A549 (cell line): ENCODE measurements at regions not wholly inside any gene's neighbourhood (a gene's known extent, or its start where the extent isn't known, plus 50 kb on each side); places are given as distances from the start of the nearest gene placed in this dataset.

Experiments used
- CEBPB ChIP-seq, 2 experiments: fragments of >200 bp in 1 of 2; sonication (Bioruptor Twin) in 1 of 2; formaldehyde crosslinking in 1 of 2; IDR thresholded peaks; 2 replicates each; pipeline ENCODE4 v1.6.1; 2012 to 2016
- EP300 ChIP-seq, 2 experiments: fragments of >200 bp; sonication (Bioruptor Twin); formaldehyde crosslinking; IDR thresholded peaks; 2 replicates in 1 of 2; 3 replicates in 1 of 2; pipeline ENCODE4 v1.6.1; 2016 to 2017
- ESRRA ChIP-seq: fragments of 150-350 bp; IDR thresholded peaks from 2 replicates; pipeline ENCODE4 v1.6.1; 2014; ENCODE audit warnings: mild to moderate bottlenecking, low read length, borderline replicate concordance
- HOXB13 ChIP-seq: fragments of 250-450 bp; sonication (Bioruptor Pico); IDR thresholded peaks from 2 replicates; pipeline ENCODE4 v1.5.0; 2020; ENCODE audit warnings: low read depth, mild to moderate bottlenecking, moderate library complexity
- MAZ ChIP-seq: fragments of 150-350 bp; IDR thresholded peaks from 2 replicates; pipeline ENCODE4 v1.6.1; 2014; ENCODE audit warnings: antibody characterized with exemption, low read depth, low read length, borderline replicate concordance
- POLR2A ChIP-seq: IDR thresholded peaks from 2 replicates; pipeline ENCODE4 v1.6.1; 2012; ENCODE audit warnings: mild to moderate bottlenecking, low read length
- RFX5 ChIP-seq: fragments of 450-650 bp; IDR thresholded peaks from 2 replicates; pipeline ENCODE4 v1.7.1; 2014; ENCODE audit warnings: antibody characterized with exemption, mild to moderate bottlenecking, moderate library complexity
- SREBF2 ChIP-seq: fragments of 450-650 bp; IDR thresholded peaks from 2 replicates; pipeline ENCODE4 v1.6.1; 2014; ENCODE audit warnings: mild to moderate bottlenecking, moderate library complexity
- ZSCAN20 ChIP-seq: fragments of 250-450 bp; sonication (Bioruptor Pico); IDR thresholded peaks from 2 replicates; pipeline ENCODE4 v1.8.0; 2022; ENCODE audit warnings: mild to moderate bottlenecking, moderate library complexity
- TF ChIP-seq, protein P1 (sequence below): fragments of >200 bp; sonication (Bioruptor Twin); formaldehyde crosslinking; IDR thresholded peaks from 3 replicates; pipeline ENCODE4 v1.5.1; 2016

DNA sequence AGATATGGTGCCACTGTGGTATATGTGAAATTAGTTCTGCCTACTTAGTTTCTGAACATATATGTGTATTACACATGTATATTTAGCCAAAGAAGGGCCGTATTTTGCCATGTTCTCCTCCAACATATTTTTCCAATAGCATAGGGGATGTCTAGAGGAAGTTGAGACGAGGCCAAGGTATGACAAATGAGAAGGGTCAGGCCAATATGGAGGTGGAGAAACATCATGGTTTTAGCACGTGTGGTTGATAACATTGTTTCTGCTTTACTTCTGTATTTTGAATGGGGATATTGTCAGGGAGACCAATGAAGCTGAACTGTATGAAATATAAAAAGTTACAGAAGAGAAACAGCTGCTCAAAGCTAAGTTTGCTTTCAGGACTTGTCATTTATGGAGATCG is 246.7 kb upstream of the TLL1 start:
- TF ChIP-seq ZSCAN20 (no peak), ESRRA (no peak), RFX5 (no peak), MAZ (no peak), CEBPB (IDR thresholded peaks at IDR 0.05) (no peak), EP300 (IDR thresholded peaks at IDR 0.05) (no peak), HOXB13 (CRISPR knock-in tag) (no peak), POLR2A (no peak), SREBF2 (no peak)
- TF ChIP-seq, protein P1, sequence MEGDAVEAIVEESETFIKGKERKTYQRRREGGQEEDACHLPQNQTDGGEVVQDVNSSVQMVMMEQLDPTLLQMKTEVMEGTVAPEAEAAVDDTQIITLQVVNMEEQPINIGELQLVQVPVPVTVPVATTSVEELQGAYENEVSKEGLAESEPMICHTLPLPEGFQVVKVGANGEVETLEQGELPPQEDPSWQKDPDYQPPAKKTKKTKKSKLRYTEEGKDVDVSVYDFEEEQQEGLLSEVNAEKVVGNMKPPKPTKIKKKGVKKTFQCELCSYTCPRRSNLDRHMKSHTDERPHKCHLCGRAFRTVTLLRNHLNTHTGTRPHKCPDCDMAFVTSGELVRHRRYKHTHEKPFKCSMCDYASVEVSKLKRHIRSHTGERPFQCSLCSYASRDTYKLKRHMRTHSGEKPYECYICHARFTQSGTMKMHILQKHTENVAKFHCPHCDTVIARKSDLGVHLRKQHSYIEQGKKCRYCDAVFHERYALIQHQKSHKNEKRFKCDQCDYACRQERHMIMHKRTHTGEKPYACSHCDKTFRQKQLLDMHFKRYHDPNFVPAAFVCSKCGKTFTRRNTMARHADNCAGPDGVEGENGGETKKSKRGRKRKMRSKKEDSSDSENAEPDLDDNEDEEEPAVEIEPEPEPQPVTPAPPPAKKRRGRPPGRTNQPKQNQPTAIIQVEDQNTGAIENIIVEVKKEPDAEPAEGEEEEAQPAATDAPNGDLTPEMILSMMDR = no peak
